ENCODE measurements at regions not wholly inside any gene's neighbourhood (a gene's known extent, or its start where the extent isn't known, plus 50 kb on each side); places are given as distances from the start of the nearest gene placed in this dataset.

DNA sequence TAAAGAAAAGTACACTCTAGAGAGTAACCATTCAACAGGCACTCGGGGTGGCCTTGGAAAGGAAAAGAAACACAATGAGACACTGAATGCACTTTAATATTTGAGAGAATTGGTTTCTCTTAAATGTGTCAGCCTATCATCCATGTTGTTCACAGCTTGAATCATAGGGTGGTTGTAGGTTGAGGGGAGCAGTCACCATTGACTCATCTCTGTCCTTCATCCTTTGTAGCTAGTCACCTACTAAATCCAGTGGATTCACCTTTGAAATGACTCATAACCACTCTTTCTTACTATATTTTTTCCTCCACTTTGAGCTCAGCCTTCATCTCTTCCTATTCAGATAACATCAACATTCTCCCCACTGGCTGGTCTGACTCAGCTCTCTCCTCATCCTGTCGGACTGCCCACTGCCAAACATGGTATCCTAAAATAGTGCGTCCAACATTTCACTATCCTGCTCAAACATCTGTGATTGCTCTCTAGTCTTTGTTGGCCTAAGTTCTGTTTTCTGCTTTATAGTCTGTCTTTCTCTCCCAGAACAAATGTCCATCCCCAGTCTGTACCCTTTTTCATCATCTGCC is 182.7 kb upstream of the GADL1 start:
- DNase-seq (ENCODE audit: low read depth, low spot score) = no peak
- Mint-ChIP-seq H3K4me3 (no peak overlapping the region), H3K4me1 (peaks cover 15% of the 10 kb centered on the region), H3K9me3 (peaks cover 6% of the 10 kb centered on the region), H3K27ac (ENCODE audit: unreplicated experiment) (no peak overlapping the region), H3K27me3 (ENCODE audit: low read depth) (no peaks in the 10 kb centered on the region), H3K36me3 (ENCODE audit: low read depth) (no peaks in the 10 kb centered on the region)
- TF ChIP-seq CTCF (conservative IDR thresholded peaks at IDR 0.05) = no peak

DNA sequence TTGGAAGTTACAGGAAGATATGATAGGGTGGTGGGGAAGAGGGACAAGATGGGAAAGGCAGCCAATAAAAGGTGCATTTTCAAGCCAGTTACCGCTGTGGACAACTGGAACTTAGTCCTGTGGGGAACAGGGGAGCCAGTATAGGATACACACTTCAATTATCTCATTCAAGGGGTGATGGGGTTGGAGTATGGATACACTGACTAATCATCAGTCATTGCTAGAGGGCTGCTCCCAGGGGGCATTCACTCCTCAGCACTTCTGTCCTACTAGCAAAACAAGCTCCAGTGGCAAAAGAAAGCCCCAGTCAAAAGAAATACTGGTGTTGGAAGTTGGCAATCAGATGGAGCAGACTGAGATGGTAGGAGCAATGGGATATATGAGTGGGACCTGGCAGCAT is 183.4 kb upstream of the GADL1 start:
- no peaks in the 10 kb centered on the region for H3K27me3 Mint-ChIP-seq (ENCODE audit: low read depth)
- DNase-seq (ENCODE audit: low read depth, low spot score) = no peak
- H3K36me3 Mint-ChIP-seq (ENCODE audit: low read depth) = no peaks in the 10 kb centered on the region
- TF ChIP-seq CTCF (conservative IDR thresholded peaks at IDR 0.05) = no peak
- peaks cover 15% of the 10 kb centered on the region for H3K4me1 Mint-ChIP-seq
- H3K9me3 Mint-ChIP-seq = peaks cover 2% of the 10 kb centered on the region
- H3K27ac Mint-ChIP-seq (ENCODE audit: unreplicated experiment) = no peak overlapping the region
- no peak overlapping the region for H3K4me3 Mint-ChIP-seq

DNA sequence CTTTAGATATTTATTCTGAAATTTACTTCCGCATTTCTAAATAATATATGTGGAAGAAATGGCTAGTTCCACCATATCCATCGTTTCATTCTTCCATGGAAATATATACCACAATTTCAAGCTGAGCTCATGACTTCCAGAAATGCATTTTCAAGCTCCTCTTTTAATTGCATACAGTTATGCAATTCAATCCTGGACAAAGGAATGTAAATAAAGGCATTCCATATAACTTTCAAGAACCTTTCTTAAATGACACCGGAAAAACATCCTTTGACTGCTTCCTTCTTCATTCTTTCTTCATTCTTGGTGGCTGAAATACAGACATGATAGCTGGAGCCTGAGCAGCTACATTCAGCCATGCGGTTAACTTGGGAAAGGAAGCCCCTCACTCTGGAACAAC is 185.2 kb upstream of the GADL1 start:
- no peaks in the 10 kb centered on the region for H3K36me3 Mint-ChIP-seq (ENCODE audit: low read depth)
- DNase-seq (ENCODE audit: low read depth, low spot score) = no peak
- no peak overlapping the region for H3K4me3 Mint-ChIP-seq
- H3K27ac Mint-ChIP-seq (ENCODE audit: unreplicated experiment) = no peak overlapping the region
- no peak for TF ChIP-seq CTCF (conservative IDR thresholded peaks at IDR 0.05)
- no peaks in the 10 kb centered on the region for H3K9me3 Mint-ChIP-seq
- peaks cover 22% of the 10 kb centered on the region for H3K4me1 Mint-ChIP-seq
- no peaks in the 10 kb centered on the region for H3K27me3 Mint-ChIP-seq (ENCODE audit: low read depth)

DNA sequence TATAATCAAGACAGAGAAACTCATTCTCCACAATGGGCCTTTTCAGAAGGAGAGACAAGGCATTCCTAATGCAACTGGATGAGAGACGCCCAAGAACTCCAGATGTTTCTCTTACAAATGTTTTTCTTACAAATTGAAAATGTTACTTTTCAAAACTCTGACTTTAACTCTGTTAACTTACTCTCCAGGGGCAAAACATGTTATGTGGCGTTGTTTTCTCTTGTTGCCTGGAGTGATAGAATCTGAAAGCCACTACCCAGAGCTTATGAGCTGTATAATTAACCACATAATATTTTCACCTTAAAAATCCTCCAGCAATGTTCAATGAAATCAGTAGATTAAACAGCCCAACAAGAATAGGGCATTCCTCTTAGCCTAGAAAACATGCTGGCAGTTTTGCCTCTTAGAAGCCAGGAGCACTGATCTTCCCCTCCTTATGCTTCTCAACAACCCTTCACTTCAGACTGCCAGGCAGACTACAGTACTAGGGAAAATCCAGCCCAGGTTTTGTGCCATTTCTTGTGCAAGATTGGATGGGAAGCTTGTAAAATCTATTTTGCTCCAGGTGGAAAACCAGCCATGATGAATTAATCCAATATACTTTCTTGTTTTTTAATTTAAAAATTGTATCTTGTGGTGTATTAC is 186.7 kb upstream of the GADL1 start:
- H3K4me3 Mint-ChIP-seq = no peak overlapping the region
- H3K4me1 Mint-ChIP-seq = peaks cover 18% of the 10 kb centered on the region
- H3K27me3 Mint-ChIP-seq (ENCODE audit: low read depth) = no peaks in the 10 kb centered on the region

DNA sequence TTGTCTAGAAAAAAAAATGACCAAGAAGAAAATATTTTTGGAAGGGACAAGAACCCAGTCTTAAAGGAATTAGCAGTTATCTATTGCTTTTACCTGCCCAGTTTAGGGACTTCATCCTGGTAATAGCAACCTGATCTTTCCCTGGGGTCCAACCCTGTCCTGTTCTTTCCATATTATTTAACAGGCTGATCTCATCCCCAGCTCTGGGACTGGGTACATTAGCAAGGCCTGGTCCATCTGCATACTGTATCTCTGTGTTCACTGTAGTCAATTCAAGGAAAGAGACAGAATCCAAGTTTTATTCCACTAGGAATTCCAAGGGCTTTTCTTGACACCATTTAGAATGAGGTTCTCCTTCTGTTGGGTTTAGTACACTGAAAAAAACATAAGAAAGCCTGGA is 191.7 kb upstream of the GADL1 start:
- H3K4me3 Mint-ChIP-seq = no peak overlapping the region
- H3K4me1 Mint-ChIP-seq = peaks cover 7% of the 10 kb centered on the region
- H3K27me3 Mint-ChIP-seq (ENCODE audit: low read depth) = no peaks in the 10 kb centered on the region
- H3K36me3 Mint-ChIP-seq (ENCODE audit: low read depth) = no peaks in the 10 kb centered on the region
- H3K9me3 Mint-ChIP-seq = no peaks in the 10 kb centered on the region
- no peak for DNase-seq (ENCODE audit: low read depth, low spot score)
- no peak for TF ChIP-seq CTCF (conservative IDR thresholded peaks at IDR 0.05)
- no peak overlapping the region for H3K27ac Mint-ChIP-seq (ENCODE audit: unreplicated experiment)

More for the DNA sequence above, 186.7 kb upstream of the GADL1 start:
- Mint-ChIP-seq H3K27ac (ENCODE audit: unreplicated experiment) (no peak overlapping the region), H3K36me3 (ENCODE audit: low read depth) (no peaks in the 10 kb centered on the region), H3K9me3 (no peaks in the 10 kb centered on the region)
- no peak for TF ChIP-seq CTCF (conservative IDR thresholded peaks at IDR 0.05)
- no peak for DNase-seq (ENCODE audit: low read depth, low spot score)

All from neural crest cell (in vitro differentiated cells).